ENCODE measurements at regions not wholly inside any gene's neighbourhood (a gene's known extent, or its start where the extent isn't known, plus 50 kb on each side); places are given as distances from the start of the nearest gene placed in this dataset.

GRCh38 chr13:74743992-74744391, 609.8 kb upstream of the KLF12 start:
- H3K9me3 ChIP-seq (ENCODE audit: control insufficient read depth in 2 of 3, insufficient read depth in 1 of 3, low read length in 3 of 3) = no peaks in the 10 kb centered on the region
- H3K4me1 ChIP-seq (ENCODE audit: control insufficient read depth in 2 of 3, insufficient read depth in 2 of 3, low read depth in 1 of 3, low read length in 3 of 3) = no peaks in the 10 kb centered on the region
- TF ChIP-seq CTCF (IDR thresholded peaks at IDR 0.05; ENCODE audit: borderline replicate concordance, extremely low read depth, insufficient read depth) = no peak
- DNase-seq (peak in 2 of 5 donors; percentile 17 to 27), FAIRE-seq (no peak)
- no peaks in the 10 kb centered on the region for H3K36me3 ChIP-seq (ENCODE audit: control insufficient read depth in 2 of 3, insufficient read depth in 3 of 3, low read length in 3 of 3)
- H3K27ac ChIP-seq (ENCODE audit: low read depth in 2 of 2, low read length in 2 of 2) = no peak overlapping the region
- intact Hi-C loops (cut with DNase I) = no loop called here
- no peaks in the 10 kb centered on the region for H3K27me3 ChIP-seq (ENCODE audit: control insufficient read depth, insufficient read depth, low read length)
- no peak overlapping the region for H3K4me3 ChIP-seq (ENCODE audit: low read length in 3 of 3)
- H3K9ac ChIP-seq (ENCODE audit: low read length in 3 of 3) = no peak overlapping the region

DNA sequence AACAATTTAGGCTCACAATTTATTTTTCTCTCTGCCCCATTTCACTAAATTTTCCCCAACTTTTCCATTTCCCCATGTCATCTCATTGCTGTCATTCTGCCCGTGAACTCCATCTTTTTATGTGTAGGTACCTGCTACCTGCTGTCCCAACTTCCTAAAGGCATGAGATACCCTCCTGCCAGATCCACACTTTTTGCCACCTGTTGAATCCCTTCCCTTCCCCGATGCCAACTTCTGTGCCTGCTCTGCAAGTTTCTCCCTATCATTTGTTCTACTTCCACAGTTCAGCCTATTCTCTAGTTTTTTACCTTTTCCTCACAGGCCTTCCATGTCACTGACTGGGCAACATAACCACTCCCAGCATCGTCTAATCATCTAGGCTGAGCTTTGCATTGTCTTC, 607.5 kb upstream of the KLF12 start:
- FAIRE-seq = no peak
- Histone ChIP-seq H3K27ac (ENCODE audit: low read depth in 2 of 2, low read length in 2 of 2) (no peak overlapping the region), H3K27me3 (ENCODE audit: control insufficient read depth, insufficient read depth, low read length) (no peaks in the 10 kb centered on the region), H3K9me3 (ENCODE audit: control insufficient read depth in 2 of 3, insufficient read depth in 1 of 3, low read length in 3 of 3) (no peaks in the 10 kb centered on the region), H3K4me3 (ENCODE audit: low read length in 3 of 3) (no peak overlapping the region), H3K36me3 (ENCODE audit: control insufficient read depth in 2 of 3, insufficient read depth in 3 of 3, low read length in 3 of 3) (no peaks in the 10 kb centered on the region), H3K4me1 (ENCODE audit: control insufficient read depth in 2 of 3, insufficient read depth in 2 of 3, low read depth in 1 of 3, low read length in 3 of 3) (no peaks in the 10 kb centered on the region), H3K9ac (ENCODE audit: low read length in 3 of 3) (no peak overlapping the region)
- intact Hi-C loops (cut with DNase I) = no loop called here
- no peak for DNase-seq
- TF ChIP-seq CTCF (IDR thresholded peaks at IDR 0.05; ENCODE audit: borderline replicate concordance, extremely low read depth, insufficient read depth) = no peak

DNA sequence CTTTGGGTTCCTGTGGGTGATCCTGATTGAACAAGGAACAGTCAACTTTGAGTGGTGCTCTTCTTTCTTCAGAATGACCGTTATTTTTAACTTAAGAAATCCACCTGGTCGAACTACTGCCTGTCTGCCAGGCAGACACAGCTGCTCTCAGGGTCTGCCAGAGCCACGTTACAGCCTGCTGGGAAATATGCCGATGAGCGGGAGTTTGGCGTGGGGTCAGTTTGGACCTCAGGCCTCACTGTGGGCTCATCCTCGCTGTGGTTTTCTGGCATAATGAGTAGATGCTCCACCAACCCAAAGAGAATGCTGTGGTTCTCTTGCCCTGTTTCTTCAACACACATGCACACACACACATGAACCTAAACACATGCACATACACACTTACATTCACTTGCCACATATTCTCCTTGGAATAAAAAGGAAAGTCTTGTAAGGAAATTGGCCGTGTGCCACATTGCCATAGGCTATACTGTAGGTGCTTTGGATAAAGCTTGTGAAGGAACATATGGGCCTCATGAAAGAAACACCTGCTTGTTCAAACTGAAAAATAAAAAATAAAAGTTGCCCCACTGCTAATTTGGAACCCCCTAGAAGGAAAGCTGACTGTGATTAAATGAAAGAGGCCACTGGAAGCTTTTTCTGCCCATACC, 598.7 kb upstream of the KLF12 start:
- Histone ChIP-seq H3K9ac (ENCODE audit: low read length in 3 of 3) (no peak overlapping the region), H3K36me3 (ENCODE audit: control insufficient read depth in 2 of 3, insufficient read depth in 3 of 3, low read length in 3 of 3) (no peaks in the 10 kb centered on the region), H3K4me3 (ENCODE audit: low read length in 3 of 3) (no peak overlapping the region), H3K27ac (ENCODE audit: low read depth in 2 of 2, low read length in 2 of 2) (no peak overlapping the region), H3K9me3 (ENCODE audit: control insufficient read depth in 2 of 3, insufficient read depth in 1 of 3, low read length in 3 of 3) (no peaks in the 10 kb centered on the region), H3K4me1 (ENCODE audit: control insufficient read depth in 2 of 3, insufficient read depth in 2 of 3, low read depth in 1 of 3, low read length in 3 of 3) (no peaks in the 10 kb centered on the region), H3K27me3 (ENCODE audit: control insufficient read depth, insufficient read depth, low read length) (no peaks in the 10 kb centered on the region)
- no peak for FAIRE-seq
- DNase-seq = peak in 1 of 5 donors; percentile 11
- intact Hi-C loops (cut with DNase I) = no loop called here
- no peak for TF ChIP-seq CTCF (IDR thresholded peaks at IDR 0.05; ENCODE audit: borderline replicate concordance, extremely low read depth, insufficient read depth)

DNA sequence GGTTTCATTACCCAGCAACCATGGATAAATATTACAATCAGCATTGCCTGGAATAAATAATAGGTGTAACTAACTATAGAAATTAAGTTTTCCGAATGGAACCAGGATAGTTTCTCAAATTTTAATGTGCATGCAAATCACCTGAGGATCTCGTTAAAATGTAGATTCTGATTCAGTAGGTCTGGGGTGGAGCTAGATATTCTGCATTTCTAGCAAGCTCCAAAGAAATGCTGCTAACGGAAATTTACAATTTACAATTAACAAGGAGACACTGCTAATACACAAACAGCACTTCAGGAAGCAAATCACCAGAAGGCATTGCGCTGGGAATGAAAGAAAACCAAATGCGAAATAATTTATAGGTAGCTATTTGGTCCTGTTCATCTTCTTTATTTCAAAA, 597.5 kb upstream of the KLF12 start:
- DNase-seq (no peak), FAIRE-seq (no peak)
- no peak for TF ChIP-seq CTCF (IDR thresholded peaks at IDR 0.05; ENCODE audit: borderline replicate concordance, extremely low read depth, insufficient read depth)
- H3K4me3 ChIP-seq (ENCODE audit: low read length in 3 of 3) = no peak overlapping the region
- intact Hi-C loops (cut with DNase I) = no loop called here
- H3K27ac ChIP-seq (ENCODE audit: low read depth in 2 of 2, low read length in 2 of 2) = no peak overlapping the region
- H3K27me3 ChIP-seq (ENCODE audit: control insufficient read depth, insufficient read depth, low read length) = no peaks in the 10 kb centered on the region
- no peaks in the 10 kb centered on the region for H3K4me1 ChIP-seq (ENCODE audit: control insufficient read depth in 2 of 3, insufficient read depth in 2 of 3, low read depth in 1 of 3, low read length in 3 of 3)
- no peak overlapping the region for H3K9ac ChIP-seq (ENCODE audit: low read length in 3 of 3)
- no peaks in the 10 kb centered on the region for H3K36me3 ChIP-seq (ENCODE audit: control insufficient read depth in 2 of 3, insufficient read depth in 3 of 3, low read length in 3 of 3)
- H3K9me3 ChIP-seq (ENCODE audit: control insufficient read depth in 2 of 3, insufficient read depth in 1 of 3, low read length in 3 of 3) = no peaks in the 10 kb centered on the region
